Naive thymus-derived CD8-positive, alpha-beta T cell (primary cell): ENCODE measurements at regions not wholly inside any gene's neighbourhood (a gene's known extent, or its start where the extent isn't known, plus 50 kb on each side); places are given as distances from the start of the nearest gene placed in this dataset.

Source experiments
- ATAC-seq, 2 donors: fragments of 150-1000 bp; cut with Tn5 transposase in 1 of 2; sonication (Bioruptor Pico), chemical (Tn5 transposase) in 1 of 2; 1 replicate in 1 of 2; 2 replicates in 1 of 2; pipeline ENCODE4 v1.10.0; 2021; ENCODE audit warnings: mild to moderate bottlenecking in 2 of 2, moderate library complexity in 2 of 2
- POLR2A ChIA-PET: fragments of 350-600 bp; sonication (Branson Sonifier 250); formaldehyde crosslinking; loops from one replicate; lab custom pipeline; 2021; ENCODE audit warnings: antibody characterized with exemption; lab: Charles Lee
- DNase-seq, 10 donors: peaks; one replicate each; pipeline versions ENCODE4 v3.0.0 to v3.0.0-alpha.2; 2020 to 2022
- H3K27ac Mint-ChIP-seq, 10 donors: one replicate each; pipeline ENCODE4 v1.8.0; 2020 to 2022; ENCODE audit warnings: mild to moderate bottlenecking in 10 of 10, mixed read lengths in 10 of 10, moderate library complexity in 4 of 10, inconsistent platforms in 1 of 10
- H3K27me3 Mint-ChIP-seq, 5 donors: one replicate each; pipeline ENCODE4 v1.8.0; 2021 to 2022; ENCODE audit warnings: mixed read lengths in 5 of 5
- H3K36me3 Mint-ChIP-seq, 3 donors: one replicate each; pipeline ENCODE4 v1.8.0; 2020 to 2022; ENCODE audit warnings: mixed read lengths in 3 of 3, mild to moderate bottlenecking in 2 of 3, inconsistent platforms in 1 of 3
- H3K4me1 Mint-ChIP-seq, 4 donors: one replicate each; pipeline ENCODE4 v1.8.0; 2021 to 2022; ENCODE audit warnings: mixed read lengths in 4 of 4
- H3K4me3 Mint-ChIP-seq, 10 donors: one replicate each; pipeline ENCODE4 v1.8.0; 2020 to 2022; ENCODE audit warnings: mild to moderate bottlenecking in 10 of 10, mixed read lengths in 10 of 10, moderate library complexity in 6 of 10, inconsistent platforms in 1 of 10
- H3K9me3 Mint-ChIP-seq, 9 donors: one replicate each; pipeline ENCODE4 v1.8.0; 2020 to 2022; ENCODE audit warnings: mixed read lengths in 9 of 9, mild to moderate bottlenecking in 3 of 9, inconsistent platforms in 1 of 9, moderate library complexity in 1 of 9

- no peaks in the 10 kb centered on the region for H3K9me3 Mint-ChIP-seq
- H3K36me3 Mint-ChIP-seq, result no peaks in the 10 kb centered on the region
- POLR2A ChIA-PET, result interaction anchor here (1.1 kb wide), 1 partner anchor 10 kb away, joined by 3 read pairs; no protein-coding TSS in a partner anchor
- H3K4me3 Mint-ChIP-seq, result no peak overlapping the region
- H3K27me3 Mint-ChIP-seq, result no peaks in the 10 kb centered on the region
- ATAC-seq, result no peak
- no peak for DNase-seq
- H3K4me1 Mint-ChIP-seq, result peaks cover 0 to 11% (median 5%) of the 10 kb centered on the region in 4 donors
- H3K27ac Mint-ChIP-seq, result no peak overlapping the region
Measured at GRCh38 chr2:207265332-207265731, 99.6 kb upstream of the KLF7 start.

- peaks cover 0 to 11% (median 5%) of the 10 kb centered on the region in 4 donors for H3K4me1 Mint-ChIP-seq
- no peaks in the 10 kb centered on the region for H3K36me3 Mint-ChIP-seq
- POLR2A ChIA-PET, result interaction anchor here (1.1 kb wide), 1 partner anchor 10 kb away, joined by 3 read pairs; no protein-coding TSS in a partner anchor
- ATAC-seq (no peak), DNase-seq (no peak)
- H3K27ac Mint-ChIP-seq, result no peak overlapping the region
- H3K9me3 Mint-ChIP-seq, result no peaks in the 10 kb centered on the region
- no peaks in the 10 kb centered on the region for H3K27me3 Mint-ChIP-seq
- H3K4me3 Mint-ChIP-seq, result no peak overlapping the region
Measured at GRCh38 chr2:207265869-207266268, 100.1 kb upstream of the KLF7 start.

- no peaks in the 10 kb centered on the region for H3K27me3 Mint-ChIP-seq
- H3K27ac Mint-ChIP-seq, result no peak overlapping the region
- DNase-seq, result no peak
- H3K36me3 Mint-ChIP-seq, result no peaks in the 10 kb centered on the region
- no peak for ATAC-seq
- H3K4me1 Mint-ChIP-seq, result peaks cover 0 to 11% (median 4%) of the 10 kb centered on the region in 4 donors
- POLR2A ChIA-PET, result no interaction called here
- no peak overlapping the region for H3K4me3 Mint-ChIP-seq
- no peaks in the 10 kb centered on the region for H3K9me3 Mint-ChIP-seq
Measured at GRCh38 chr2:207266648-207267047, 100.9 kb upstream of the KLF7 start.

- POLR2A ChIA-PET, result no interaction called here
- Mint-ChIP-seq H3K36me3 (no peaks in the 10 kb centered on the region), H3K27me3 (no peaks in the 10 kb centered on the region), H3K27ac (no peak overlapping the region), H3K9me3 (no peaks in the 10 kb centered on the region), H3K4me1 (peaks cover 0 to 11% (median 4%) of the 10 kb centered on the region in 4 donors), H3K4me3 (no peak overlapping the region)
- ATAC-seq (no peak), DNase-seq (no peak)
Measured at GRCh38 chr2:207269038-207269437, 103.3 kb upstream of the KLF7 start.

GRCh38 chr2:207274530-207275189, 108.9 kb upstream of the KLF7 start:
- H3K4me3 Mint-ChIP-seq, result no peak overlapping the region
- POLR2A ChIA-PET, result no interaction called here
- no peaks in the 10 kb centered on the region for H3K9me3 Mint-ChIP-seq
- H3K36me3 Mint-ChIP-seq, result no peaks in the 10 kb centered on the region
- no peak for ATAC-seq
- no peaks in the 10 kb centered on the region for H3K4me1 Mint-ChIP-seq
- no peak overlapping the region for H3K27ac Mint-ChIP-seq
- H3K27me3 Mint-ChIP-seq, result no peaks in the 10 kb centered on the region
- no peak for DNase-seq

- Mint-ChIP-seq H3K4me3 (no peak overlapping the region), H3K36me3 (no peaks in the 10 kb centered on the region), H3K27me3 (no peaks in the 10 kb centered on the region), H3K9me3 (no peaks in the 10 kb centered on the region), H3K4me1 (no peaks in the 10 kb centered on the region), H3K27ac (no peak overlapping the region)
- POLR2A ChIA-PET, result interaction anchor here (0.9 kb wide), 1 partner anchor 10 kb away, joined by 3 read pairs; no protein-coding TSS in a partner anchor
- no peak for DNase-seq
- ATAC-seq, result no peak
Measured at GRCh38 chr2:207275779-207276178, 110.0 kb upstream of the KLF7 start.

GRCh38 chr2:207276248-207276647, 110.5 kb upstream of the KLF7 start:
- ATAC-seq (no peak), DNase-seq (no peak)
- Mint-ChIP-seq H3K4me3 (no peak overlapping the region), H3K9me3 (no peaks in the 10 kb centered on the region), H3K27me3 (no peaks in the 10 kb centered on the region), H3K4me1 (no peaks in the 10 kb centered on the region), H3K27ac (no peak overlapping the region), H3K36me3 (no peaks in the 10 kb centered on the region)
- POLR2A ChIA-PET, result no interaction called here

- Mint-ChIP-seq H3K27me3 (no peaks in the 10 kb centered on the region), H3K9me3 (peaks cover 0 to under 1% (median 0%) of the 10 kb centered on the region in 9 donors), H3K4me3 (no peak overlapping the region), H3K4me1 (no peaks in the 10 kb centered on the region), H3K27ac (no peak overlapping the region), H3K36me3 (no peaks in the 10 kb centered on the region)
- POLR2A ChIA-PET, result no interaction called here
- no peak for ATAC-seq
- DNase-seq, result no peak
Measured at GRCh38 chr2:207276858-207277257, 111.1 kb upstream of the KLF7 start.

GRCh38 chr2:207279520-207279919, 113.8 kb upstream of the KLF7 start:
- peaks cover 0 to 6% (median 0%) of the 10 kb centered on the region in 9 donors for H3K9me3 Mint-ChIP-seq
- peaks cover 4 to 12% (median 11%) of the 10 kb centered on the region in 4 donors for H3K4me1 Mint-ChIP-seq
- H3K36me3 Mint-ChIP-seq, result no peaks in the 10 kb centered on the region
- no peak for ATAC-seq
- POLR2A ChIA-PET, result no interaction called here
- H3K27ac Mint-ChIP-seq, result no peak overlapping the region
- H3K27me3 Mint-ChIP-seq, result peaks cover 0 to 2% (median 0%) of the 10 kb centered on the region in 5 donors
- no peak overlapping the region for H3K4me3 Mint-ChIP-seq
- DNase-seq, result no peak

GRCh38 chr2:207281436-207281835, 115.7 kb upstream of the KLF7 start:
- H3K9me3 Mint-ChIP-seq, result peaks cover 0 to 6% (median 0%) of the 10 kb centered on the region in 9 donors
- peaks cover 12 to 29% (median 23%) of the 10 kb centered on the region in 4 donors for H3K4me1 Mint-ChIP-seq
- POLR2A ChIA-PET, result no interaction called here
- DNase-seq (no peak), ATAC-seq (no peak)
- no peak overlapping the region for H3K27ac Mint-ChIP-seq
- H3K36me3 Mint-ChIP-seq, result no peaks in the 10 kb centered on the region
- no peak overlapping the region for H3K4me3 Mint-ChIP-seq
- peaks cover 0 to 2% (median 0%) of the 10 kb centered on the region in 5 donors for H3K27me3 Mint-ChIP-seq

- no peak for DNase-seq
- ATAC-seq, result no peak
- Mint-ChIP-seq H3K4me3 (peak overlapping the region in 9 of 10 donors; percentile 6 to 67 (median 37)), H3K4me1 (peaks cover 12 to 29% (median 23%) of the 10 kb centered on the region in 4 donors), H3K27me3 (peaks cover 0 to 2% (median 0%) of the 10 kb centered on the region in 5 donors), H3K36me3 (no peaks in the 10 kb centered on the region), H3K9me3 (peaks cover 0 to 6% (median 0%) of the 10 kb centered on the region in 9 donors), H3K27ac (peak overlapping the region in 4 of 10 donors; percentile 0 to 44 (median 31))
- POLR2A ChIA-PET, result no interaction called here
Measured at GRCh38 chr2:207282916-207283315, 117.2 kb upstream of the KLF7 start.

GRCh38 chr2:207283356-207283755, 117.6 kb upstream of the KLF7 start:
- peaks cover 12 to 29% (median 23%) of the 10 kb centered on the region in 4 donors for H3K4me1 Mint-ChIP-seq
- H3K27me3 Mint-ChIP-seq, result peaks cover 0 to 2% (median 0%) of the 10 kb centered on the region in 5 donors
- no peaks in the 10 kb centered on the region for H3K36me3 Mint-ChIP-seq
- ATAC-seq (peak in 1 of 2 donors; percentile 29), DNase-seq (no peak)
- H3K27ac Mint-ChIP-seq, result peak overlapping the region in 6 of 10 donors; percentile 0 to 63 (median 37)
- H3K9me3 Mint-ChIP-seq, result peaks cover 0 to 6% (median 0%) of the 10 kb centered on the region in 9 donors
- peak overlapping the region in 7 of 10 donors; percentile 6 to 65 (median 33) for H3K4me3 Mint-ChIP-seq
- POLR2A ChIA-PET, result no interaction called here

- H3K4me1 Mint-ChIP-seq, result peaks cover 12 to 29% (median 23%) of the 10 kb centered on the region in 4 donors
- DNase-seq (no peak), ATAC-seq (no peak)
- H3K36me3 Mint-ChIP-seq, result no peaks in the 10 kb centered on the region
- H3K27me3 Mint-ChIP-seq, result peaks cover 0 to 2% (median 0%) of the 10 kb centered on the region in 5 donors
- H3K27ac Mint-ChIP-seq, result peak overlapping the region in 1 of 10 donors; percentile 52
- H3K4me3 Mint-ChIP-seq, result peak overlapping the region in 1 of 10 donors; percentile 18
- POLR2A ChIA-PET, result no interaction called here
- H3K9me3 Mint-ChIP-seq, result peaks cover 0 to 6% (median 0%) of the 10 kb centered on the region in 9 donors
Measured at GRCh38 chr2:207284556-207285472, 119.1 kb upstream of the KLF7 start.
